Muscle layer of duodenum (tissue), 2 donors: ENCODE measurements at regions not wholly inside any gene's neighbourhood (a gene's known extent, or its start where the extent isn't known, plus 50 kb on each side); places are given as distances from the start of the nearest gene placed in this dataset.
"Not testable (repeated sequence)": the region's sequence is repeated elsewhere in the genome, so short reads cannot be mapped to it uniquely, and the experiment has no call there.

Experiments used
- H3K27ac ChIP-seq: one replicate; pipeline ENCODE4 v1.7.0; 2013; ENCODE audit warnings: mild to moderate bottlenecking, low read length
- H3K27me3 ChIP-seq: one replicate; pipeline ENCODE4 v1.7.0; 2013; ENCODE audit warnings: low read depth, mild to moderate bottlenecking, control low read depth, low read length
- H3K36me3 ChIP-seq, 2 donors: one replicate each; pipeline ENCODE4 v1.7.0; 2013; ENCODE audit warnings: low read length in 2 of 2, control low read depth in 1 of 2, mild to moderate bottlenecking in 1 of 2; ENCODE audit not compliant: insufficient read depth in 2 of 2, control insufficient read depth in 1 of 2
- H3K4me1 ChIP-seq, 2 donors: one replicate each; pipeline ENCODE4 v1.7.0; 2013; ENCODE audit warnings: low read length in 2 of 2, mild to moderate bottlenecking in 2 of 2, control low read depth in 1 of 2, moderate library complexity in 1 of 2; ENCODE audit not compliant: insufficient read depth in 2 of 2, control insufficient read depth in 1 of 2
- H3K4me3 ChIP-seq, 2 donors: one replicate each; pipeline ENCODE4 v1.7.0; 2013; ENCODE audit warnings: low read length in 2 of 2, low read depth in 1 of 2, mild to moderate bottlenecking in 1 of 2
- H3K9me3 ChIP-seq, 2 donors: one replicate each; pipeline ENCODE4 v1.7.0; 2013; ENCODE audit warnings: low read length in 2 of 2, control low read depth in 1 of 2, mild to moderate bottlenecking in 1 of 2; ENCODE audit not compliant: control insufficient read depth in 1 of 2
- donor health status: healthy.

- Histone ChIP-seq H3K27ac (no peak overlapping the region), H3K9me3 (peaks cover 0 to 13% of the 10 kb centered on the region in 2 donors), H3K27me3 (no peaks in the 10 kb centered on the region), H3K4me3 (peak overlapping the region in 1 of 2 donors; percentile 12), H3K4me1 (no peaks in the 10 kb centered on the region), H3K36me3 (no peaks in the 10 kb centered on the region)
Observed at GRCh38 chr5:43815497-43815896, 212.5 kb downstream of the NNT start.

DNA sequence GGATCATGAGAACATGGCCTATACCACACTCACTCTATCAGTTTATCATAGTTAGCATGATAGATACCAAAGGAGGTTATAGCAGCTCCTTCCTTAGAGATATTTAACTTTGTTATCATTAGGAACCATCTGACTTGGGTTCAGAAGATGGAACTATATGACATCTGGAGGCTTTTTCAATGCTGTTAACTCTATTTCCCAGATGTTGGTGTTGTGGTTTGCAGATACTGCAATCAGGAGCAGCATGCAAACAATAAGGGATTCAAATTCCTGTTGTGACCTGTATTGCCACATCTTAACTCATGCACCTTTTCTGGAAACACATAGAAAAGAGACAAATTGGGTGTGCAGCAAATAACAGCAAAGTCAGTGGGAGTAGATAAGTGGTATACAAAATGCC is 201.7 kb downstream of the NNT start:
- no peaks in the 10 kb centered on the region for H3K9me3 ChIP-seq
- H3K27ac ChIP-seq = no peak overlapping the region
- no peaks in the 10 kb centered on the region for H3K4me1 ChIP-seq
- no peak overlapping the region for H3K4me3 ChIP-seq
- no peaks in the 10 kb centered on the region for H3K27me3 ChIP-seq
- H3K36me3 ChIP-seq = no peaks in the 10 kb centered on the region

GRCh38 chr5:43804041-43804440 is 201.1 kb downstream of the NNT start:
- no peak overlapping the region for H3K27ac ChIP-seq
- H3K9me3 ChIP-seq = no peaks in the 10 kb centered on the region

DNA sequence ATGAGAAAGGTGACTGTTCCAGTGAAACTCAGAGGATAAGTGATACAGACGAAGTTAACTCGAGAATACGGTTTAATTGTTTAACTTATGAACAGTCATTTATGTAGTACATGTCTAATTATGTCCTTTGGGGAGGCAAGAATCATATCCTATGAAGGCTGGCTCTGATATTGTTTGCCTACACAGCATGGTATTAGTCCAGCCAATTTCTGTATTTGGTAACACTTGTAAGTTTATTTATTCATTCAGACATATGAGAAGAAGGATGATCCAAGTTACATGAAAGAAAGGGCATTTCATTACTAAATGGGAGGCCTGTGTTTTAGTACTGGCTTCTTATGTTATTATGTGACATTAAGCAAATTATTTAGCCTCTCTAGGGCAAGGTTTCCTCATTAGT is 199.7 kb downstream of the NNT start:
- Histone ChIP-seq H3K4me3 (no peak overlapping the region), H3K27ac (no peak overlapping the region), H3K36me3 (no peaks in the 10 kb centered on the region), H3K27me3 (no peaks in the 10 kb centered on the region), H3K9me3 (no peaks in the 10 kb centered on the region), H3K4me1 (no peaks in the 10 kb centered on the region)

More at GRCh38 chr5:43804041-43804440, 201.1 kb downstream of the NNT start:
- Histone ChIP-seq H3K4me1 (no peaks in the 10 kb centered on the region), H3K4me3 (no peak overlapping the region), H3K27me3 (no peaks in the 10 kb centered on the region), H3K36me3 (no peaks in the 10 kb centered on the region)

- Histone ChIP-seq H3K9me3 (no peaks in the 10 kb centered on the region), H3K36me3 (no peaks in the 10 kb centered on the region), H3K27me3 (no peaks in the 10 kb centered on the region), H3K4me3 (no peak overlapping the region), H3K27ac (no peak overlapping the region), H3K4me1 (no peaks in the 10 kb centered on the region)
Observed at GRCh38 chr5:43802119-43802518, 199.1 kb downstream of the NNT start.

DNA sequence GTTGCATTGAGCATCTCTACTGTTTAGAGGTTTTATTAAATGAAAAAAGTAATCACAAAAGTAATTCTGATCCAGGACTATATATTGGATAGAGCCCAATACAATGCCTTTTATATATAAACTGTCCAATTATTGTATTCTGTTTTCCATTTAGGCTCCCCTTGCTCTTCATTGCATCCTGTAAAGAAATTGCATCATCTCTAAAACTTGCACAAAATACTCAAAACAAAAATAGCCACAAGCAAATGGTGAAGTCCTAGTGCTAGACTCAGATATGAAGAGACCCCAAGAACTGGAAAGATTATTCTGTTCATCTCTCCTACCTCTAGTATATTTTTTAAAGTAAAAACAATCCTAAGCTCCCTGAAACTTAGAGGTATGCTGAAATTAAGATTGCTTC is 195.8 kb downstream of the NNT start:
- Histone ChIP-seq H3K4me1 (no peaks in the 10 kb centered on the region), H3K27ac (no peak overlapping the region), H3K9me3 (no peaks in the 10 kb centered on the region), H3K27me3 (no peaks in the 10 kb centered on the region), H3K36me3 (no peaks in the 10 kb centered on the region), H3K4me3 (no peak overlapping the region)

GRCh38 chr5:43791880-43792279 is 188.9 kb downstream of the NNT start:
- not testable (repeated sequence) for H3K27me3 ChIP-seq, H3K36me3 ChIP-seq, H3K4me1 ChIP-seq, H3K27ac ChIP-seq, H3K4me3 ChIP-seq
- H3K9me3 ChIP-seq = peaks cover 0 to 10% of the 10 kb centered on the region in 2 donors

GRCh38 chr5:43785198-43785597 is 182.2 kb downstream of the NNT start:
- peaks cover 0 to 6% of the 10 kb centered on the region in 2 donors for H3K9me3 ChIP-seq
- no peaks in the 10 kb centered on the region for H3K27me3 ChIP-seq
- no peaks in the 10 kb centered on the region for H3K4me1 ChIP-seq
- H3K27ac ChIP-seq = no peak overlapping the region
- H3K36me3 ChIP-seq = no peaks in the 10 kb centered on the region
- no peak overlapping the region for H3K4me3 ChIP-seq

DNA sequence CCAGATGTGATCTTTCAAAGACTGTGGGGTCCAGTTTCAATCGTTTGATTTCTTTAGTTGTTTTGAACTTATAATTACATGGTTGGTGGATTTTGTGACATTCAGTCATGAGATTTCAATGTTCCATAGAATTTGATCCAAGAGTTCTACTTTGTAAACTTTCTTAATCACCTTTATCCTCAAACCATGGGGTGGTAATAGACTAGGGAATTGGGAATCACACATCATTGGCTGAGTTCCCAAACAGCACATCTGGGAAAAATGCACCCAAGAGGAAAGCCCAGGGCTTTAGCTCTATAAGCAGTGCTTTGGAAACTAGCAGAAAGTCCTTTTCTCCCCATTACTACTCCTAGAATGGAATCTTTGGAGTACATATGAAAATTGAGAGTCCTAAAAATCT is 177.6 kb downstream of the NNT start:
- Histone ChIP-seq H3K4me1 (no peaks in the 10 kb centered on the region), H3K36me3 (no peaks in the 10 kb centered on the region), H3K27me3 (no peaks in the 10 kb centered on the region), H3K9me3 (no peaks in the 10 kb centered on the region), H3K27ac (no peak overlapping the region), H3K4me3 (no peak overlapping the region)

DNA sequence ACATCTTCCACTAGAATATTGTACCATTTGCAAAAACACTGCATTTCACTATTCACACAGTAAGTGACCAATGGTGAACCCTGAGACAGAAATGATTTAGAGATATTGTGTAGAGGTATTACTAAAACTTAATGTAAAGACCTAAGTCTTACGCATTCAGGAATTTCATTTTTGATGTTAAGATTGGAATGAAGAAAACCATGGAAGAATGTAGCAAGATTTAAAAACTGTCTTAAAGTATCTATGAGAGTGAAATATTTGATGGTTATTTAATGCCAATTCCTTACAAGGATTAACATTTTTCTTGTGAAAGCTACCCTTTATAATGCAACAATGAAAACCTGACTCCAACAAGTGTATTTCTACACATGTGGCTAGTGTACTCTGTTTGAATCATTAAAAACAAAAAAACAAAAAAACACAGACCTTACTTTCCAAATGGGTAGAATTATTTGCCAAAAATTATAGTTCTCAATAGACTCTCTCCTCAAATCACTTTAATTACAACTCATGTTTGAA is 172.0 kb downstream of the NNT start:
- H3K27me3 ChIP-seq = no peaks in the 10 kb centered on the region
- H3K4me1 ChIP-seq = no peaks in the 10 kb centered on the region
- no peak overlapping the region for H3K4me3 ChIP-seq
- H3K9me3 ChIP-seq = no peaks in the 10 kb centered on the region
- H3K27ac ChIP-seq = no peak overlapping the region
- H3K36me3 ChIP-seq = no peaks in the 10 kb centered on the region

DNA sequence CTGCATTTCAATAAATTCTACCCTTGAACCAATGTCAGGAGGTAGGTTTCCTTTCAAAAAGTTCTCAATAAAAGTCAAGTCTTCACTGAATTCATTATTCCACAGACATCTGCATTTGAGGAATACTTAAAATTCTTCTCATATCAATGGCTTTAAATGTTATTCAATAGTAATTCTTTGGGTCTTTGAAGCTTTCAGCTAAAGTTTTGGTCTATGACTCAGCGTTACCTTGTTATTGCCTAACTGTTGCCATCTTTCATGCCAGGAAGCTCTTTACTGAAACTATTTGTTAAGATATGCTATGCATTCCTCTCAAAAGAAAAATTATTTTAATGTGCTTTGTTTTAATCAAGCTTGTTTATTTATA is 170.5 kb downstream of the NNT start:
- Histone ChIP-seq H3K4me1 (no peaks in the 10 kb centered on the region), H3K4me3 (no peak overlapping the region), H3K36me3 (no peaks in the 10 kb centered on the region), H3K27ac (no peak overlapping the region), H3K9me3 (no peaks in the 10 kb centered on the region), H3K27me3 (no peaks in the 10 kb centered on the region)

DNA sequence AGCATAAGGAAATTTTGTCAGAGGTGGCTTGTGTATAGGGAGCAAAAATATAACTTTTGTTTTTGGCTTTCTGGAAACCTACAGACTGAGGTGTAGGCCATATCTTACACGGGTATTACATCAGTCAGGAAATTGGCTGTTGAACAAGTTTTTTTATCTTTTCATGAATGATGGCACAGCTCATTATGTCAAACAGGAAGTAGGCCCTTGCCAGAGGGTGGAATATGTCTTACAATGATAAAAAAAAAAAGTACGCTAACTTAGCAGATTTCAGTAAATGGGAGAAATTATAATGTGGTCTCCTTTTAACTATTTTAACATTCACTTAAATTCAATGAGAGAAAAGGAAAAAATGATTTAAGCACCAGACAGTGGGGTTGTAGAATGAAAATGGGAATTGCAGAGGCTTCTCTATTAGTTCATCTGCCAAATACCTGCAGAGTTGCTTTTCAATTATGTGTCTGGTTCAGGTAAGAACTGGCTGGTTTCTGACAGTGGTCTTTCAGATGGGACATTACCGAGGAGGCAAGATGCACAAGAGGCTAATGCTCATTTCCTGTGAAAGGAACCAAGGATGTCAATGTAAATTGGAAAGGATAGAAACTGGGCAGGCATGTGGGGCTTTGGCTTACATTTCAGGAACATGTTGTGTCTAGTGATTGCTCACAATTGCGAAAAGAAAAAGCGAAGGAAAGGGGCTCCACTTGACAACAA is 169.9 kb downstream of the NNT start:
- H3K4me3 ChIP-seq = no peak overlapping the region
- no peaks in the 10 kb centered on the region for H3K36me3 ChIP-seq
- H3K27me3 ChIP-seq = no peaks in the 10 kb centered on the region
- H3K4me1 ChIP-seq = no peaks in the 10 kb centered on the region
- no peaks in the 10 kb centered on the region for H3K9me3 ChIP-seq
- H3K27ac ChIP-seq = no peak overlapping the region
